ENCODE measurements at regions not wholly inside any gene's neighbourhood (a gene's known extent, or its start where the extent isn't known, plus 50 kb on each side); places are given as distances from the start of the nearest gene placed in this dataset.
A peak's percentile ranks its signal among the peaks of the same experiment; 100 is the strongest.
"Not testable (repeated sequence)": the region's sequence is repeated elsewhere in the genome, so short reads cannot be mapped to it uniquely, and the experiment has no call there.

DNA sequence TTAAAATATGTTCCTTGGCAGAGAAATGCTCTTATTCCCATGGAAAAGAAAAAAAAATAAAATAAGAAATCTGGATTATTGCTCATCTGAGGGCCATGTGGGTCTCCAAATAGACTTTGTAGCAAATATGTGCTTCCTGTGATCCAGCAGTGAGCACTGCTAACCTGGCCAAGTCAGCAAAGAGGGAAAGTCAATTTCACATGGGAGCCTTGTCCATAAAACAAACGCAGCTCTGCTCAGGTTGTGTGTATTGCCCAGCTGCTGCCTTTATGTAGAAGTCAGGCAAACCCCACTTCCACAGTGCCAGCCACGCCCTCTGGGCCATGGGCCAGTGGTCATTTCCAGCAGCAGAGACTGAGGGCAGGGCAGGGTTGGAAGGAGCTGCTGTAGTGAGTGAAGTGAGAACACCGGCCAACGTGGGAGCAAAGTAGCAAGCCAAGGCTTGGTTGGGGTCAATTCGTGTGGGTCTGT, 174.3 kb downstream of the LYPLAL1 start:
- DNase-seq, result peak; percentile 98

DNA sequence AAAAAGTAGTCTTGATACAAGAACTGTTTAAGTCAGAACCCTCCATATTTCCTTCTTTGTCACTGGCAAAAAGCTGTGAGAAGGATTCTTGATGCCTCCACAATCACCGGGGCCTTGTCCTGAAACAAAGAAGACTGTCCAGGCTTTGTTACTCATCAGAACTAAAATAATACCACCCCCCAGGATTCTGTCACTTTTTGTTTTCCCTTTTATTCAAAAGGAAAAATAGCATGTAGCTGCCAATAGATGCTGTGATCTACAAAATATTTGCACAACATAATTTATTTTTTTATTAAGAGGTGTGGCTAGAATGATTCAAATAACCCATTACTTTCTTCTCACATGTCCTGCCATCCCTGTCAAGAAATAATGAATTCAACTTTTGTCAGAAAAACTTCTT, 173.7 kb downstream of the LYPLAL1 start:
- no peak for DNase-seq

DNA sequence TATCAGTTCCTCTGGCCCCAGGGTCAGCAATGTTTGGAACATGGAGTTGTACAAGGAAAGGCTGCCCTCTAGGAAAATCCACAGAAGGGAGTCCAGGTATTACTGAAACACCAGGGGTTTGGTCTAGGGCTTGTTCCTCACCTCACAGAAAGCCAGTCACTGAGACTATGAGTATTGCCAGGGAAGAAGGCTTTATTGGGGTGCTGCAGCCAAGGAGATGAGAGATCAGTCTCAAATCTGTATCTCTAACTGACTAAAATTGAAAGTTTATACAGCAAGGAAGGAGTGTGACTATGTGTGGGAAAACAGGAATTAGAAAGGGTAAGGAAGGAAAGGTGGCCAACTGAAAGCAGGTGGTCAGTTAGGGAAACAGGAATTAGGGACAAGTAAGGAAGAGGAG, 172.3 kb downstream of the LYPLAL1 start:
- DNase-seq, result no peak

DNA sequence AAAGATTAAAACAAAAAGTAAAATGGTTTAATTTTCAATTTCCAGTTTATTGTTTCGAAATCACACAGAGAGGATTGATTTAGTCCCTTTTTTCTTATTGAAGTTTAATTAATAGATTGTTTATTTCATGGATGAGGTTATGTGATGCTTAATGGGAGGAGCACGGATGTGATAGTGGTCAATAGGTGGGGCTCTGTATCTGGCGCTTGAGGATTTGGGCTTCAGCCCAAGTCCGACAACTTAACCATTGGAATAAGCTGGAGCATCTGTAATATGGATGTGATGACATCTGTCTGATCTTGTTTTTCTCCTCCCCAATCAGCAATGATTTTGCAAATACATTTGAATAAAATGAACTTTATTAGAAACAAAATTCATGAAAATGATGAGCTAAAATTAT, 169.2 kb downstream of the LYPLAL1 start:
- no peak for DNase-seq

GRCh38 chr1:219340796-219341195, 167.1 kb downstream of the LYPLAL1 start:
- no peak for DNase-seq

- DNase-seq, result peak; percentile 35
Measured at GRCh38 chr1:219339466-219339865, 165.8 kb downstream of the LYPLAL1 start.

DNA sequence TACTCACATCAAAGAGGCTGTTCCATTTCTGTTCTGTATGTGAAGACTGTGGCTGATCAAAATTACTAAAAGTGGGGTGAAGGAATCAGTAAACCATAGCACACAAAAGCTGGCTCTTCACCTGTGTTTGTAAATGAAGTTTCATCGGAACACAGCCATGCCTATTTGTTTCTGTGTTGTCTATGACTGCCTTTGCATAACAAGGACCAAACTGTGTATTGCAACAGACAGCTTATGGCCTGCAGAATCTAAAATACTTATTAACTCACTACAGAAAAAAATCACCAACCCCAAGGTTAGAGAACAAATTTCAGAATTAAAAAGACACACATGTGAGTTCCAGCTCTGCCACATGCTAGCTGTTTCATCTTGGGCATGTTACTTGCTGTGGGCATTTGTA, 163.9 kb downstream of the LYPLAL1 start:
- DNase-seq, result no peak

DNA sequence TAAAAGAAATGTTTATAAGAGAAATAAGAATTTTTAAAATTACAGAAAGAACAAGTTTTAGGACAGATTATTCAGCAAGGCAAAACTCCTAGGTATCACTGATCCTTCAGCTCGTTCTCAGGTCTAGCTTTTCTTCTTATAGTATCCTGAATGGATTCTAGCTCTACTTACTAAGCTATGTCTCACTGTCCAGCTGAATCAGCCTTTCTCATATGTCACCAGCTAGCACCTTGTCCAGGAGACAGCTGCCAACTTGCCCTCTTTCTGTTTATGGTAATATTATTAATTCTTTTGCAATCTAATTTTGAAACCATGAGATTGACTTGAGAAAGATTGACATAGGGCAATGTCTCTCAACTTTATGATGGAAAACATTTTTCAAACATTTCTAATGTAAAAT, 159.9 kb downstream of the LYPLAL1 start:
- no peak for DNase-seq

DNA sequence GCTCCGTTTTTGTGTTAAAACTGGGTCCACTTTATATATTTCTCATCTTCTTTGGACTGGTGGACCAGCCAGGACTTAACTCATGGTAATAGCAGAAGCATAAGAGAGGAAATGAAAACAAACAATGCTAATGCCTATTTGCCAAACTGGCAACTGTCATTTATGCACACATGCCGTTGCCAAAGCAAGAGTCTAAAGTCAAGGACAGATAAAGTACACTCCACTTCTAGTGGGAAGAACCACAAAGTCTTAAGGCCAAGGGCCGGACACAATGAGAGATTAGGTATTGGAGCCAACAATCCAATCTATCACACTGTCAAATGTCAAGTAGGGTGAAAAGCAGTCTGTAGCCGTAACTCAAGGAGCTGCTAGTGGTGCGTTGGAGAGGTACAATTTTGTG, 157.7 kb downstream of the LYPLAL1 start:
- no peak for DNase-seq

- DNase-seq, result no peak
Measured at GRCh38 chr1:219330669-219331068, 157.0 kb downstream of the LYPLAL1 start.

DNA sequence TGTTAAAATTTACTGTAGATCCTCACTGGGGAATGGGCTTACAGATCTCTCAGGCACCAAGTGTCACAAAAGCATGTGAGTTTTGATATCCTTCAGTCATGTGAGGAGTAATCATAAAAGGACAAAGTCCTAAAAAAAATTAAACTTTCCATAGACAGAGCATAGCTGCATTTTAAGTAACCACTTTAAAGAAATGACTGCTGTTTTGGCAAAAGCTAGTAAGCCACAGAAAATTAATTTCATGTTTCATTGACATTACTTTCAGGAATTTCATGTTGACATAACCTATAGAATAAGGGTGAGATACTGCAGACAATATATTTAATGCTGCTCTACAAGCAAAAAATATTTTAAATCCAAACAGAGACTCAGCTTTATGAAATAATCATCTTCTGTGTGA, 156.3 kb downstream of the LYPLAL1 start:
- DNase-seq, result no peak

- no peak for DNase-seq
Measured at GRCh38 chr1:219329578-219329977, 155.9 kb downstream of the LYPLAL1 start.

DNA sequence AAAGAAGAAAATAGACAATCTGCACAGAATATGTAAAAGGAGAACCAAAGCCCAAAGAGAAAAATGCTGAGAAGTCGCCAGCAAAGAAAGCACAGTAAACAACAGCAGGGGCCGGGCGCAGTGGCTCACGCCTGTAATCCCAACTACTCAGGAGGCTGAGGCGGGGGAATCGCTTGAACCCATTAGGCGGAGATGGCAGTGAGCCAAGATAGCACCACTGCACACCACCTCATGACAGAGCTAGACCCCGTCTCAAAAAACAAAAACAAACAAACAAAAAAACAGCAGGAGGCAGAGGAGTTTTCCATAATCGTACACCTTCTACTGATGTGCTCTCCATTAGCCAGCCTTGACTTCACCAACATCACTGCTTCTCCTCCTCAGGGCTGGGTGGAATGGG, 153.2 kb downstream of the LYPLAL1 start:
- DNase-seq, result no peak

DNA sequence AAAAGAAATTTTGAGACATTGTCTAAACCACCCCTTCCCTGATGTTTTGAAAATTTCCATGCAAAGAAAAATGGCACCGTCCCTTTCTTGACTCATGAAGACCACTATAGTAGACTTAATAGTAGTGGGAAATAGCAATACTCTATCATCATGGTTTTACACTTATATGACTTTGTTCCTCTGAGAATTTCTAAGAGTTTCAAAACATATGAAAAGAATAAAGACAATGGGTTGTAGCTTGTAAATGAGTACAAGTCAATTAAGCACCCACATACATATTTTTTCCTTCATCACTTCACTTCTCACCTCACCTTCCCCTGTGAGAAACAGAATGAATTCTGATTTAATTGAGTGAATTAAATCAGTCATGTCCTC, 151.7 kb downstream of the LYPLAL1 start:
- DNase-seq, result peak; percentile 78

DNA sequence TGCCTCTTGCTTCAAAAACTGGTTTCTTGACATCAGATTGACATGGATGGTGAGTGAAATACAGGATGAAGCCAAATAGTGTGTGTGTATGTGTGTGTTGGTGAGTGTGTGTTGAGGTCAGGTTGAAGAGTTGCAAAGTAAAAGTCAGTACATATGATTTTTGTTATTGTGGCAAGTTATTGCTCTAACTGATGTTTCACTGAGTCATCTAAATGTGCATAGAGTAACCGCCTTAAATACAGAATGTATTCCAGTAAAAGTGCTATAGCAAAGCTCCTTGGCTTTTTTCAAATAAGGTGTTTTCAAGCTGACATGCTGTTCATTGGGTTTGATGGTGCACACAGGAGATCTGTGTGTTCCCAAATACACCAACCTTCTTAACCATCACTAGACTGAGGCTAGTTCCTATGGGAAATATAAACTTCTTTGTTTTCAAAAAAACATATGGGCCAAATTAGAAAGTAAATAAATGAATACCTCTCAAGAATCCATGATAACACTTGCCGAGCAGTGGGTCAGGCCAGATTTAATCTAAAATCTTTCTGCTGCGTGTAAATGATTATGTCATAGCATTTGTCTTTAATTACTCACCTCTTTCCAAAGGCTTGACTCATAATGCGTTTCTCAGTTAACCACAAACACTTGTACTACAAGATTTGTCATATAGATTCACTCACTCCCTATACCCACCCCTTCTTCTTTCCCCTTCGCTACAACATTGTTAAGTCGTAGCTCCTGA, 151.1 kb downstream of the LYPLAL1 start:
- peak; percentile 78 for DNase-seq

- DNase-seq, result no peak
Measured at GRCh38 chr1:219324171-219324570, 150.5 kb downstream of the LYPLAL1 start.

- no peak for DNase-seq
Measured at GRCh38 chr1:219323426-219323825, 149.7 kb downstream of the LYPLAL1 start.

GRCh38 chr1:219322766-219323165, 149.1 kb downstream of the LYPLAL1 start:
- DNase-seq, result no peak

- DNase-seq, result not testable (repeated sequence)
Measured at GRCh38 chr1:219320563-219320962, 146.9 kb downstream of the LYPLAL1 start.

GRCh38 chr1:219318826-219319225, 145.1 kb downstream of the LYPLAL1 start:
- no peak for DNase-seq

DNA sequence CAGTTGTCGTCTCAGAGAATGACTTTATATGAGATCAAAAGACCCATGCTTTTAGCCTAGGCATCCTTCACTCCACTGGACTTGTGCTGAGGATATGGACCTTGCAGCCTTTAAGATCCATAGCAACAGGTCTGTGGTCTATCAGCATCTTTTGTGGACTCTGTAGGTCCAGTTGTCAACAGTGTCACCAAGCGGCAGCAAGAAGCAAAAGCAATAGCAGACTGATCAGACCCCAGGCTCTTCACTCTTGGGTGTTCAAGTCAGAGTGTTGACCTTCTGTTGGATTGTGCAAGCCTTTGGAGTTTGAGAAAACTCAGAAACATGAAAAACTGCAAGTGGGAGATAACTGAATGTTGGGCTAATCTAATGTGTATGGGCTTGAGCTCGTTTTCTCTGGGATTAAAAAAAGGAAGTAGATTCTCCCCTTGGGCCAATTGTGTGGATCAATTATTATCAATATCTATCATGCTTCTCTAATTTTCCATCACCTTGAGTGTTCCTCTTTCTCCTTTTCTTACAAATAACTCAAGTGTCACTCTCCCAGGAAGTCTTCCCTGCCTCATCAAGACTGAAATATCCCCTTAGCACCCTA, 144.2 kb downstream of the LYPLAL1 start:
- DNase-seq, result no peak

DNA sequence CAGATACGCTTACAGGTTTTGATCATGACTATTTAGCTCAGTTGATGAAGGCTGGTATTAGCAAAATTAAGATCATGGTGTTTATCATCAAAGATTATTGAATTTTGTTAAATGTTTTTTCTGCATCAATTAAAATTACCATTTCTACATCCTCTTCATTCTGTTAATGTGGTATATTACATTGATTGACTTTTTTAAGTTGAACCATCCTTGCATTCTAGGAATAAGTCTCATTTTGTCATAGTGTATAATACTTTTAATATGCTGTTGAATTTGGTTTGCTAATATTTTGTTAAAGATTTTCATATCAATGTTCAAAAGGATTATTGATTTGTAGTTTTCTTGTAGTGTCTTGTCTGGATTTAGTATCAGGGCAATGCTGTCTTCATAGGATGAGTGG, 142.4 kb downstream of the LYPLAL1 start:
- no peak for DNase-seq

- DNase-seq, result no peak
Measured at GRCh38 chr1:219313961-219314360, 140.3 kb downstream of the LYPLAL1 start.

DNA sequence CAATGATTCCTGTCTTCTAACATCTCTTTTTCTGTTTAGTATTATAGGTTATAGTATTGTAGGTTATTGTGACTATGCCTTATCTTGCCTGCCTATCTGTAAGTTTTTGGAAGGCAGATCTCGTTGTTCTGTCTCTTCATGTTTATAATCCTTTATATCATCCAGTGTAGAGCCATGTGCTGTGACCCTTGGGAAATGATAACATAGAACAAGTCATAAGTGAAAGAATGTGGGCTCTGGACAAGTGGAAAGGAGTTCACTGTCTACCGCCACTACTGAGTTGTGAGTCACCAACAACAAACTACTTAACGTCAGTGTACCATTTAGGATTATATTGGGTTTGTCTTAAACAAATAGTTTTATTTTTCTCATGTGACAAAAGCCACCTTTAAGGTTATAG, 139.3 kb downstream of the LYPLAL1 start:
- DNase-seq, result no peak

Measured in skin of body (tissue), 1 donor.